ENCODE measurements at regions not wholly inside any gene's neighbourhood (a gene's known extent, or its start where the extent isn't known, plus 50 kb on each side); places are given as distances from the start of the nearest gene placed in this dataset.

- Histone ChIP-seq H3K56ac (ENCODE audit: extremely low read depth, insufficient read depth, low read length) (no peak overlapping the region), H3K23ac (ENCODE audit: low read depth, low read length) (no peak overlapping the region), H3K18ac (ENCODE audit: low read depth, low read length) (no peak overlapping the region), H4K8ac (ENCODE audit: low read depth in 2 of 2, low read length in 2 of 2) (no peak overlapping the region), H2AK9ac (replicated peaks; ENCODE audit: low read depth, low read length, poor library complexity) (no peak overlapping the region), H3K27ac (ENCODE audit: insufficient read depth, low read length) (no peak overlapping the region), H3K4me3 (ENCODE audit: insufficient read depth, low read depth, low read length) (no peak overlapping the region), H3K4ac (ENCODE audit: low read depth, low read length) (no peak overlapping the region), H2AK5ac (ENCODE audit: low read depth, low read length) (no peak overlapping the region), H3K9me3 (ENCODE audit: control insufficient read depth, insufficient read depth, low read length) (no peaks in the 10 kb centered on the region), H3K14ac (replicated peaks; ENCODE audit: low read depth, low read length) (no peak overlapping the region), H2BK5ac (ENCODE audit: low read depth, low read length, poor library complexity, severe bottlenecking) (no peak overlapping the region), H3K4me2 (ENCODE audit: low read depth, low read length) (no peak overlapping the region), H2BK20ac (ENCODE audit: low read depth, low read length) (no peak overlapping the region), H2AFZ (replicated peaks; ENCODE audit: low read length, poor library complexity) (no peak overlapping the region), H3K27me3 (ENCODE audit: control insufficient read depth, insufficient read depth, low read length) (no peaks in the 10 kb centered on the region), H3K9me1 (ENCODE audit: insufficient read depth, low read length) (no peaks in the 10 kb centered on the region), H3K4me1 (ENCODE audit: control insufficient read depth, insufficient read depth, low read length) (no peaks in the 10 kb centered on the region), H2BK15ac (ENCODE audit: low read depth, low read length) (no peak overlapping the region), H3K79me1 (ENCODE audit: low read depth in 1 of 2, low read length in 2 of 2) (no peaks in the 10 kb centered on the region), H4K20me1 (ENCODE audit: insufficient read depth, low read length) (no peaks in the 10 kb centered on the region), H3K9ac (ENCODE audit: low read depth, low read length) (no peak overlapping the region), H4K91ac (ENCODE audit: insufficient read depth, low read depth, low read length) (no peak overlapping the region), H2BK120ac (ENCODE audit: low read depth, low read length) (no peak overlapping the region), H3K36me3 (ENCODE audit: control insufficient read depth, insufficient read depth, low read length) (no peaks in the 10 kb centered on the region), H4K5ac (ENCODE audit: low read depth, low read length) (no peak overlapping the region)
- TF ChIP-seq CEBPB (IDR thresholded peaks at IDR 0.05; ENCODE audit: low read depth, low read length) (no peak), USF2 (IDR thresholded peaks at IDR 0.05; ENCODE audit: low read depth, low read length) (no peak), MAFK (IDR thresholded peaks at IDR 0.05; ENCODE audit: low read depth, low read length) (no peak), RFX5 (IDR thresholded peaks at IDR 0.05; ENCODE audit: low read depth, low read length) (no peak), CTCF (conservative IDR thresholded peaks at IDR 0.05; ENCODE audit: low read depth, low read length) (no peak), RAD21 (IDR thresholded peaks at IDR 0.05; ENCODE audit: low read length) (no peak), MAZ (IDR thresholded peaks at IDR 0.05; ENCODE audit: borderline replicate concordance, low read depth, low read length) (no peak), MXI1 (IDR thresholded peaks at IDR 0.05; ENCODE audit: borderline replicate concordance, low read depth, low read length) (no peak), BHLHE40 (IDR thresholded peaks at IDR 0.05; ENCODE audit: low read depth, low read length) (no peak), ELK1 (IDR thresholded peaks at IDR 0.05; ENCODE audit: borderline replicate concordance, low read depth, low read length) (no peak), POLR2A (IDR thresholded peaks at IDR 0.05; ENCODE audit: low read depth, low read length) (no peak)
- intact Hi-C loops (cut with micrococcal nuclease) (no loop called here), dilution Hi-C loops (cut with HindIII; ENCODE audit: low sequenced_read_pairs, unreplicated experiment) (no loop called here), in situ Hi-C loops (cut with MboI; ENCODE audit: low sequenced_read_pairs) (no loop called here)
- ChIA-PET CTCF (no interaction called here), POLR2A (ENCODE audit: unreplicated experiment) (no interaction called here)
- WGBS, 2 experiments (ENCODE audit: extremely low coverage in 2 of 2, insufficient read length in 1 of 2): no CpG with 5 or more reads among the region's 2 CpGs
- ATAC-seq (ENCODE audit: low read depth) (no peak), DNase-seq (no peak)
- no TSS peak for BruUV-seq (replicated peaks)
These were observed 330.7 kb upstream of the NCAM1 start for GRCh38 chr11:112630496-112630895.
